HFFc6 (cell line): ENCODE measurements at regions not wholly inside any gene's neighbourhood (a gene's known extent, or its start where the extent isn't known, plus 50 kb on each side); places are given as distances from the start of the nearest gene placed in this dataset.

ENCODE experiments used
- DNase-seq: peaks from one replicate; pipeline ENCODE4 v3.0.0-alpha.2; 2018
- H3K27ac Mint-ChIP-seq: 2 replicates; pipeline ENCODE4 v1.8.0; 2020; ENCODE audit warnings: mild to moderate bottlenecking, mixed read lengths
- H3K27me3 Mint-ChIP-seq: 2 replicates; pipeline ENCODE4 v1.8.0; 2021; ENCODE audit warnings: mild to moderate bottlenecking, moderate library complexity, mixed read lengths; ENCODE audit not compliant: insufficient read depth
- H3K36me3 Mint-ChIP-seq: 2 replicates; pipeline ENCODE4 v1.8.0; 2021; ENCODE audit warnings: low read depth, mixed read lengths
- H3K4me1 Mint-ChIP-seq: 2 replicates; pipeline ENCODE4 v1.8.0; 2020; ENCODE audit warnings: low read depth, mixed read lengths
- H3K4me3 Mint-ChIP-seq: 2 replicates; pipeline ENCODE4 v1.8.0; 2020; ENCODE audit warnings: mild to moderate bottlenecking, moderate library complexity, mixed read lengths
- H3K9me3 Mint-ChIP-seq: 2 replicates; pipeline ENCODE4 v1.8.0; 2020; ENCODE audit warnings: mild to moderate bottlenecking, mixed read lengths
- CTCF ChIP-seq: fragments of 200-600 bp; sonication (generic); IDR thresholded peaks from 2 replicates; pipeline ENCODE4 v1.5.0; 2021; ENCODE audit warnings: antibody characterized with exemption, mild to moderate bottlenecking

- H3K27ac Mint-ChIP-seq = no peak overlapping the region
- H3K27me3 Mint-ChIP-seq = peaks cover 4% of the 10 kb centered on the region
- no peaks in the 10 kb centered on the region for H3K36me3 Mint-ChIP-seq
- H3K4me1 Mint-ChIP-seq = no peaks in the 10 kb centered on the region
- H3K4me3 Mint-ChIP-seq = no peak overlapping the region
- no peaks in the 10 kb centered on the region for H3K9me3 Mint-ChIP-seq
- DNase-seq = no peak
- no peak for TF ChIP-seq CTCF
Measured at GRCh38 chr20:43836790-43837189, 77.9 kb upstream of the TOX2 start.

GRCh38 chr20:43835944-43836508 is 78.6 kb upstream of the TOX2 start:
- Mint-ChIP-seq H3K4me1 (no peaks in the 10 kb centered on the region), H3K27ac (no peak overlapping the region), H3K36me3 (no peaks in the 10 kb centered on the region), H3K27me3 (peaks cover 4% of the 10 kb centered on the region), H3K4me3 (no peak overlapping the region), H3K9me3 (no peaks in the 10 kb centered on the region)
- TF ChIP-seq CTCF = no peak
- no peak for DNase-seq

- peaks cover 4% of the 10 kb centered on the region for H3K27me3 Mint-ChIP-seq
- TF ChIP-seq CTCF = no peak
- H3K9me3 Mint-ChIP-seq = peaks cover 4% of the 10 kb centered on the region
Measured at GRCh38 chr20:43833511-43834395, 80.9 kb upstream of the TOX2 start.

GRCh38 chr20:43832961-43833360 is 81.7 kb upstream of the TOX2 start:
- Mint-ChIP-seq H3K27ac (no peak overlapping the region), H3K36me3 (peaks cover 5% of the 10 kb centered on the region; the same call in 1 of the 2 replicates), H3K27me3 (peaks cover 8% of the 10 kb centered on the region), H3K4me3 (no peak overlapping the region), H3K4me1 (no peaks in the 10 kb centered on the region), H3K9me3 (peaks cover 4% of the 10 kb centered on the region)
- TF ChIP-seq CTCF = no peak
- DNase-seq = no peak

More at GRCh38 chr20:43833511-43834395, 80.9 kb upstream of the TOX2 start:
- Mint-ChIP-seq H3K4me3 (no peak overlapping the region), H3K27ac (no peak overlapping the region), H3K4me1 (no peaks in the 10 kb centered on the region), H3K36me3 (peaks cover 5% of the 10 kb centered on the region; the same call in 1 of the 2 replicates)
- DNase-seq = no peak

- Mint-ChIP-seq H3K27me3 (peaks cover 6% of the 10 kb centered on the region), H3K36me3 (peaks cover 5% of the 10 kb centered on the region; the same call in 1 of the 2 replicates), H3K4me3 (no peak overlapping the region), H3K9me3 (peaks cover 4% of the 10 kb centered on the region), H3K4me1 (no peaks in the 10 kb centered on the region), H3K27ac (no peak overlapping the region)
- TF ChIP-seq CTCF = no peak
- no peak for DNase-seq
Measured at GRCh38 chr20:43832096-43832816, 82.4 kb upstream of the TOX2 start.
